HCT116 (cell line): ENCODE measurements at regions not wholly inside any gene's neighbourhood (a gene's known extent, or its start where the extent isn't known, plus 50 kb on each side); places are given as distances from the start of the nearest gene placed in this dataset.

Source experiments
- ATAC-seq: fragments of 200-7000 bp; cut with Tn5 transposase; 2 replicates; pipeline ENCODE4 v1.9.1; 2020; ENCODE audit warnings: mild to moderate bottlenecking, moderate library complexity
- BruUV-seq: library from RNA; stranded (reverse); fragments of 400-500 nt; replicated peaks from 2 replicates; lab custom pipeline; 2021; lab: Mats Ljungman, UMichigan
- CTCF ChIA-PET: fragments of 300-600 bp; sonication (Branson Sonifier 250); formaldehyde crosslinking; loops from one replicate; lab custom pipeline; 2021; ENCODE audit warnings: antibody characterized with exemption; lab: Charles Lee
- POLR2A ChIA-PET: fragments of 300-600, 350-600 bp; sonication (Branson Sonifier 250); formaldehyde crosslinking; loops from one replicate; lab custom pipeline; 2021; ENCODE audit warnings: antibody characterized with exemption; lab: Charles Lee
- RAD21 ChIA-PET, 2 experiments: fragments of 300-600 bp; sonication (Branson Sonifier 250); formaldehyde crosslinking; loops; one replicate each; lab custom pipeline; 2023; ENCODE audit warnings: low total read pairs in 2 of 2; ENCODE audit not compliant: uncharacterized antibody in 2 of 2, unreplicated experiment in 2 of 2, low non-redundant PET in 1 of 2; lab: Charles Lee
- DNase-seq: peaks from one replicate; pipeline ENCODE4 v3.0.0-alpha.2; 2010; ENCODE audit warnings: low read depth, low spot score
- H2AFZ ChIP-seq: fragments of 200-600 bp; shearing (Covaris generic), sonication (generic); 2 replicates; pipeline ENCODE4 v1.6.1; 2017; ENCODE audit warnings: low read depth, mixed run types, mixed read lengths, antibody characterized with exemption, low read length; ENCODE audit not compliant: poor library complexity, severe bottlenecking
- H3K27ac ChIP-seq: 2 replicates; pipeline ENCODE4 v1.5.1; 2012; ENCODE audit warnings: low read depth, low read length
- H3K27me3 ChIP-seq: fragments of 200-600 bp; sonication (generic); 2 replicates; pipeline ENCODE4 v1.6.1; 2016; ENCODE audit warnings: mixed run types, low read length, mixed read lengths; ENCODE audit not compliant: insufficient read depth
- H3K36me3 ChIP-seq, 2 experiments: fragments of 200-500 bp in 1 of 2; fragments of 200-600 bp in 1 of 2; sonication (Bioruptor generic) in 1 of 2; sonication (generic) in 1 of 2; 2 replicates each; pipeline versions ENCODE4 v1.5.1 to v1.6.1; 2014 to 2016; ENCODE audit warnings: low read length in 2 of 2, inconsistent platforms in 1 of 2, mixed read lengths in 1 of 2, mixed run types in 1 of 2; ENCODE audit not compliant: insufficient read depth in 2 of 2, control insufficient read depth in 1 of 2
- H3K4me1 ChIP-seq, 2 experiments: fragments of 200-600 bp in 1 of 2; sonication (generic) in 1 of 2; 2 replicates each; pipeline versions ENCODE4 v1.5.1 to v1.6.1; 2012 to 2017; ENCODE audit warnings: low read length in 2 of 2, inconsistent platforms in 1 of 2, mild to moderate bottlenecking in 1 of 2, mixed read lengths in 1 of 2, mixed run types in 1 of 2, moderate library complexity in 1 of 2; ENCODE audit not compliant: insufficient read depth in 2 of 2, control insufficient read depth in 1 of 2
- H3K4me2 ChIP-seq: fragments of 200-600 bp; sonication (generic); 2 replicates; pipeline ENCODE4 v1.6.1; 2017; ENCODE audit warnings: mixed run types, low read length, mixed read lengths
- H3K4me3 ChIP-seq, 2 experiments: fragments of 200-600 bp in 1 of 2; sonication (generic) in 1 of 2; replicated peaks in 1 of 2; 2 replicates each; pipeline ENCODE4 v1.5.1; 2011 to 2016; ENCODE audit warnings: low read length in 2 of 2, control low read depth in 1 of 2, low read depth in 1 of 2, mild to moderate bottlenecking in 1 of 2, mixed read lengths in 1 of 2, mixed run types in 1 of 2
- H3K79me2 ChIP-seq: fragments of 200-600 bp; sonication (generic); 2 replicates; pipeline ENCODE4 v1.6.1; 2017; ENCODE audit warnings: mild to moderate bottlenecking, mixed run types, low read length, moderate library complexity, mixed read lengths; ENCODE audit not compliant: insufficient read depth
- H3K9ac ChIP-seq: fragments of 200-600 bp; sonication (generic); 2 replicates; pipeline ENCODE4 v1.6.1; 2016; ENCODE audit warnings: low read length, mixed read lengths
- H3K9me2 ChIP-seq: fragments of 200-600 bp; sonication (generic), shearing (Covaris generic); 2 replicates; pipeline ENCODE4 v1.6.1; 2017; ENCODE audit warnings: mixed run types, mild to moderate bottlenecking, moderate library complexity; ENCODE audit not compliant: insufficient read depth
- H3K9me3 ChIP-seq, 2 experiments: fragments of 200-500 bp in 1 of 2; fragments of 200-600 bp in 1 of 2; sonication (Bioruptor generic) in 1 of 2; sonication (generic) in 1 of 2; 2 replicates each; pipeline ENCODE4 v1.6.1; 2014 to 2017; ENCODE audit warnings: low read length in 2 of 2, mixed read lengths in 2 of 2, inconsistent platforms in 1 of 2, low read depth in 1 of 2, mild to moderate bottlenecking in 1 of 2, mixed run types in 1 of 2, moderate library complexity in 1 of 2; ENCODE audit not compliant: control insufficient read depth in 1 of 2, insufficient read depth in 1 of 2
- H4K20me1 ChIP-seq: fragments of 200-600 bp; sonication (generic), shearing (Covaris generic); 2 replicates; pipeline ENCODE4 v1.6.1; 2017; ENCODE audit warnings: mixed run types, mild to moderate bottlenecking, moderate library complexity; ENCODE audit not compliant: insufficient read depth
- ATF3 ChIP-seq: IDR thresholded peaks from 2 replicates; pipeline ENCODE4 v1.6.1; 2012
- CTCF ChIP-seq, 3 experiments: fragments of 200-600 bp in 1 of 3; sonication (generic) in 1 of 3; IDR thresholded peaks in 2 of 3; conservative IDR thresholded peaks in 1 of 3; 2 replicates each; pipeline ENCODE4 v1.5.1; 2012 to 2017; ENCODE audit warnings: low read depth in 2 of 3, low read length in 2 of 3, antibody characterized with exemption in 1 of 3, borderline replicate concordance in 1 of 3, control low read depth in 1 of 3, mild to moderate bottlenecking in 1 of 3, mixed read lengths in 1 of 3, mixed run types in 1 of 3, moderate library complexity in 1 of 3; ENCODE audit not compliant: insufficient read depth in 1 of 3
- EGR1 ChIP-seq: IDR thresholded peaks from 2 replicates; pipeline ENCODE4 v1.6.1; 2012; ENCODE audit warnings: low read depth
- ELF1 ChIP-seq: IDR thresholded peaks from 2 replicates; pipeline ENCODE4 v1.6.1; 2012; ENCODE audit warnings: low read depth, borderline replicate concordance
- EZH2 ChIP-seq: fragments of 200-600 bp; sonication (generic); IDR thresholded peaks from 2 replicates; pipeline ENCODE4 v1.6.1; 2017; ENCODE audit warnings: antibody characterized with exemption, mixed run types
- EZH2phosphoT487 ChIP-seq: fragments of 200-600 bp; IDR thresholded peaks from 2 replicates; pipeline ENCODE4 v1.6.1; 2018; ENCODE audit warnings: antibody characterized with exemption, borderline replicate concordance
- FOSL1 ChIP-seq: IDR thresholded peaks from 2 replicates; pipeline ENCODE4 v1.6.1; 2012; ENCODE audit warnings: low read depth
- JUND ChIP-seq: IDR thresholded peaks from 2 replicates; pipeline ENCODE4 v1.6.1; 2012
- MAX ChIP-seq: IDR thresholded peaks from 2 replicates; pipeline ENCODE4 v1.6.1; 2012
- POLR2A ChIP-seq: IDR thresholded peaks from 2 replicates; pipeline ENCODE4 v1.7.0; 2011; ENCODE audit warnings: borderline replicate concordance; ENCODE audit not compliant: insufficient read depth, insufficient read length; ENCODE audit errors: extremely low read depth
- POLR2AphosphoS5 ChIP-seq: IDR thresholded peaks from 2 replicates; pipeline ENCODE4 v1.6.1; 2011; ENCODE audit warnings: mild to moderate bottlenecking, low read depth, low read length, moderate library complexity
- SIN3A ChIP-seq: IDR thresholded peaks from 2 replicates; pipeline ENCODE4 v1.6.1; 2012; ENCODE audit warnings: low read depth
- SP1 ChIP-seq: IDR thresholded peaks from 2 replicates; pipeline ENCODE4 v1.6.1; 2012; ENCODE audit warnings: low read depth
- YY1 ChIP-seq: IDR thresholded peaks from 2 replicates; pipeline ENCODE4 v1.6.1; 2011; ENCODE audit warnings: low read length, low read depth, moderate library complexity, mild to moderate bottlenecking; ENCODE audit not compliant: insufficient replicate concordance; ENCODE audit errors: extremely low read depth
- ZFX ChIP-seq: fragments of 450-650 bp; IDR thresholded peaks from 2 replicates; pipeline ENCODE4 v1.6.1; 2017
- ZNF274 ChIP-seq: fragments of 200-500 bp; sonication (Bioruptor generic); IDR thresholded peaks from 2 replicates; pipeline ENCODE4 v1.6.1; 2014; ENCODE audit warnings: mild to moderate bottlenecking, low read depth, low read length, inconsistent platforms
- intact Hi-C: fragments of 100-400 bp; cut with micrococcal nuclease; formaldehyde crosslinking; loops from 2 replicates; pipeline ENCODE4 v1.10.0; 2022

- H4K20me1 ChIP-seq, result no peaks in the 10 kb centered on the region
- intact Hi-C loops, result no loop called here
- H3K27me3 ChIP-seq, result no peaks in the 10 kb centered on the region
- H3K27ac ChIP-seq, result no peak overlapping the region
- no peak overlapping the region for H2AFZ ChIP-seq
- H3K9me2 ChIP-seq, result no peaks in the 10 kb centered on the region
- no peak overlapping the region for H3K9ac ChIP-seq
- ChIA-PET CTCF (no interaction called here), RAD21 (no interaction called here), POLR2A (no interaction called here)
- no peaks in the 10 kb centered on the region for H3K9me3 ChIP-seq
- no peak overlapping the region for H3K4me3 ChIP-seq
- DNase-seq (no peak), ATAC-seq (no peak)
- no peaks in the 10 kb centered on the region for H3K36me3 ChIP-seq
- BruUV-seq, result no TSS peak
- no peak overlapping the region for H3K4me2 ChIP-seq
- TF ChIP-seq ATF3, result no peak
- no peak for TF ChIP-seq EZH2
- TF ChIP-seq EZH2phosphoT487, result no peak
- TF ChIP-seq CTCF (IDR thresholded peaks at IDR 0.05 in 2 of 3, conservative IDR thresholded peaks at IDR 0.05 in 1 of 3; ENCODE audit: borderline replicate concordance in 1 of 3, insufficient read depth in 1 of 3, low read depth in 2 of 3, low read length in 2 of 3), result no peak
- no peak for TF ChIP-seq ELF1
- TF ChIP-seq EGR1, result no peak
- H3K79me2 ChIP-seq, result no peaks in the 10 kb centered on the region
- H3K4me1 ChIP-seq, result no peaks in the 10 kb centered on the region
Observed at GRCh38 chr12:30378307-30378706, 317.4 kb downstream of the IPO8 start.

GRCh38 chr12:30364822-30365221 is 330.8 kb downstream of the IPO8 start:
- Histone ChIP-seq H3K9me3 (no peaks in the 10 kb centered on the region), H3K4me1 (no peaks in the 10 kb centered on the region), H4K20me1 (no peaks in the 10 kb centered on the region), H3K79me2 (no peaks in the 10 kb centered on the region), H3K9me2 (no peaks in the 10 kb centered on the region; the same call in 1 of the 2 replicates), H3K36me3 (no peaks in the 10 kb centered on the region), H3K9ac (no peak overlapping the region), H2AFZ (no peak overlapping the region), H3K27me3 (no peaks in the 10 kb centered on the region), H3K4me2 (no peak overlapping the region), H3K4me3 (no peak overlapping the region), H3K27ac (no peak overlapping the region)
- CTCF ChIA-PET, result no interaction called here
- POLR2A ChIA-PET, result no interaction called here
- intact Hi-C loops, result no loop called here
- ATAC-seq, result no peak
- no TSS peak for BruUV-seq
- DNase-seq, result no peak
- RAD21 ChIA-PET, result no interaction called here
- TF ChIP-seq CTCF (IDR thresholded peaks at IDR 0.05 in 2 of 3, conservative IDR thresholded peaks at IDR 0.05 in 1 of 3; ENCODE audit: borderline replicate concordance in 1 of 3, insufficient read depth in 1 of 3, low read depth in 2 of 3, low read length in 2 of 3), result no peak
- TF ChIP-seq ATF3, result no peak
- no peak for TF ChIP-seq ELF1
- TF ChIP-seq ZNF274, result no peak
- no peak for TF ChIP-seq POLR2A
- no peak for TF ChIP-seq MAX
- no peak for TF ChIP-seq YY1
- TF ChIP-seq SIN3A, result no peak
- TF ChIP-seq JUND, result no peak
- TF ChIP-seq ZFX, result no peak
- TF ChIP-seq POLR2AphosphoS5, result no peak
- TF ChIP-seq EZH2, result no peak
- no peak for TF ChIP-seq EZH2phosphoT487
- TF ChIP-seq EGR1, result no peak
- TF ChIP-seq FOSL1, result no peak
- no peak for TF ChIP-seq SP1
